ENCODE measurements at regions not wholly inside any gene's neighbourhood (a gene's known extent, or its start where the extent isn't known, plus 50 kb on each side); places are given as distances from the start of the nearest gene placed in this dataset.
A peak's percentile ranks its signal among the peaks of the same experiment; 100 is the strongest.

- H3K27ac ChIP-seq (ENCODE audit: low read depth, low read length), result no peak overlapping the region
- H3K9ac ChIP-seq (ENCODE audit: low read length), result no peak overlapping the region
- no peaks in the 10 kb centered on the region for H3K4me1 ChIP-seq (ENCODE audit: insufficient read depth, low read length)
- H3K4me3 ChIP-seq (ENCODE audit: low read depth in 1 of 2, low read length in 2 of 2), result no peak overlapping the region
- peaks cover 0 to 6% of the 10 kb centered on the region in 2 donors for H3K27me3 ChIP-seq (ENCODE audit: control insufficient read depth in 1 of 2, insufficient read depth in 2 of 2, low read length in 2 of 2)
- no peaks in the 10 kb centered on the region for H3K36me3 ChIP-seq (ENCODE audit: insufficient read depth, low read length)
- no peaks in the 10 kb centered on the region for H3K9me3 ChIP-seq (ENCODE audit: low read length)
Observed at GRCh38 chr1:204756349-204756748, 70.8 kb upstream of the LRRN2 start.

GRCh38 chr1:204756811-204757210 lies 71.3 kb upstream of the LRRN2 start:
- H3K27ac ChIP-seq (ENCODE audit: low read depth, low read length), result no peak overlapping the region
- H3K4me1 ChIP-seq (ENCODE audit: insufficient read depth, low read length), result no peaks in the 10 kb centered on the region
- H3K27me3 ChIP-seq (ENCODE audit: control insufficient read depth in 1 of 2, insufficient read depth in 2 of 2, low read length in 2 of 2), result peaks cover 0 to 6% of the 10 kb centered on the region in 2 donors
- no peaks in the 10 kb centered on the region for H3K9me3 ChIP-seq (ENCODE audit: low read length)
- H3K4me3 ChIP-seq (ENCODE audit: low read depth in 1 of 2, low read length in 2 of 2), result no peak overlapping the region
- H3K9ac ChIP-seq (ENCODE audit: low read length), result no peak overlapping the region
- H3K36me3 ChIP-seq (ENCODE audit: insufficient read depth, low read length), result no peaks in the 10 kb centered on the region

- no peak overlapping the region for H3K9ac ChIP-seq (ENCODE audit: low read length)
- no peak overlapping the region for H3K27ac ChIP-seq (ENCODE audit: low read depth, low read length)
- no peaks in the 10 kb centered on the region for H3K36me3 ChIP-seq (ENCODE audit: insufficient read depth, low read length)
- H3K4me3 ChIP-seq (ENCODE audit: low read depth in 1 of 2, low read length in 2 of 2), result no peak overlapping the region
- H3K9me3 ChIP-seq (ENCODE audit: low read length), result no peaks in the 10 kb centered on the region
- H3K27me3 ChIP-seq (ENCODE audit: control insufficient read depth in 1 of 2, insufficient read depth in 2 of 2, low read length in 2 of 2), result no peaks in the 10 kb centered on the region
- peaks cover 3% of the 10 kb centered on the region for H3K4me1 ChIP-seq (ENCODE audit: insufficient read depth, low read length)
Observed at GRCh38 chr1:204758601-204759000, 73.1 kb upstream of the LRRN2 start.

- H3K9me3 ChIP-seq (ENCODE audit: low read length), result no peaks in the 10 kb centered on the region
- no peak overlapping the region for H3K4me3 ChIP-seq (ENCODE audit: low read depth in 1 of 2, low read length in 2 of 2)
- no peaks in the 10 kb centered on the region for H3K36me3 ChIP-seq (ENCODE audit: insufficient read depth, low read length)
- no peak overlapping the region for H3K9ac ChIP-seq (ENCODE audit: low read length)
- peaks cover 10% of the 10 kb centered on the region for H3K4me1 ChIP-seq (ENCODE audit: insufficient read depth, low read length)
- no peaks in the 10 kb centered on the region for H3K27me3 ChIP-seq (ENCODE audit: control insufficient read depth in 1 of 2, insufficient read depth in 2 of 2, low read length in 2 of 2)
- no peak overlapping the region for H3K27ac ChIP-seq (ENCODE audit: low read depth, low read length)
Observed at GRCh38 chr1:204760350-204760749, 74.8 kb upstream of the LRRN2 start.

GRCh38 chr1:204760757-204761156 lies 75.2 kb upstream of the LRRN2 start:
- Histone ChIP-seq H3K9me3 (ENCODE audit: low read length) (no peaks in the 10 kb centered on the region), H3K27me3 (ENCODE audit: control insufficient read depth in 1 of 2, insufficient read depth in 2 of 2, low read length in 2 of 2) (no peaks in the 10 kb centered on the region), H3K4me1 (ENCODE audit: insufficient read depth, low read length) (peaks cover 10% of the 10 kb centered on the region), H3K36me3 (ENCODE audit: insufficient read depth, low read length) (no peaks in the 10 kb centered on the region), H3K4me3 (ENCODE audit: low read depth in 1 of 2, low read length in 2 of 2) (no peak overlapping the region), H3K27ac (ENCODE audit: low read depth, low read length) (no peak overlapping the region), H3K9ac (ENCODE audit: low read length) (no peak overlapping the region)

GRCh38 chr1:204763773-204764427 lies 78.4 kb upstream of the LRRN2 start:
- Histone ChIP-seq H3K9ac (ENCODE audit: low read length) (no peak overlapping the region), H3K27me3 (ENCODE audit: control insufficient read depth in 1 of 2, insufficient read depth in 2 of 2, low read length in 2 of 2) (no peaks in the 10 kb centered on the region), H3K4me3 (ENCODE audit: low read depth in 1 of 2, low read length in 2 of 2) (no peak overlapping the region), H3K9me3 (ENCODE audit: low read length) (no peaks in the 10 kb centered on the region), H3K27ac (ENCODE audit: low read depth, low read length) (peak overlapping the region; percentile 16), H3K36me3 (ENCODE audit: insufficient read depth, low read length) (no peaks in the 10 kb centered on the region), H3K4me1 (ENCODE audit: insufficient read depth, low read length) (peaks cover 10% of the 10 kb centered on the region)

- H3K4me3 ChIP-seq (ENCODE audit: low read depth in 1 of 2, low read length in 2 of 2), result no peak overlapping the region
- no peak overlapping the region for H3K9ac ChIP-seq (ENCODE audit: low read length)
- H3K36me3 ChIP-seq (ENCODE audit: insufficient read depth, low read length), result no peaks in the 10 kb centered on the region
- no peak overlapping the region for H3K27ac ChIP-seq (ENCODE audit: low read depth, low read length)
- H3K9me3 ChIP-seq (ENCODE audit: low read length), result no peaks in the 10 kb centered on the region
- no peaks in the 10 kb centered on the region for H3K27me3 ChIP-seq (ENCODE audit: control insufficient read depth in 1 of 2, insufficient read depth in 2 of 2, low read length in 2 of 2)
- H3K4me1 ChIP-seq (ENCODE audit: insufficient read depth, low read length), result no peaks in the 10 kb centered on the region
Observed at GRCh38 chr1:204769997-204770396, 84.5 kb upstream of the LRRN2 start.

- no peak overlapping the region for H3K9ac ChIP-seq (ENCODE audit: low read length)
- H3K4me1 ChIP-seq (ENCODE audit: insufficient read depth, low read length), result no peaks in the 10 kb centered on the region
- H3K4me3 ChIP-seq (ENCODE audit: low read depth in 1 of 2, low read length in 2 of 2), result no peak overlapping the region
- no peak overlapping the region for H3K27ac ChIP-seq (ENCODE audit: low read depth, low read length)
- H3K36me3 ChIP-seq (ENCODE audit: insufficient read depth, low read length), result no peaks in the 10 kb centered on the region
- H3K27me3 ChIP-seq (ENCODE audit: control insufficient read depth in 1 of 2, insufficient read depth in 2 of 2, low read length in 2 of 2), result no peaks in the 10 kb centered on the region
- H3K9me3 ChIP-seq (ENCODE audit: low read length), result no peaks in the 10 kb centered on the region
Observed at GRCh38 chr1:204771358-204771757, 85.8 kb upstream of the LRRN2 start.

GRCh38 chr1:204773246-204773645 lies 87.7 kb upstream of the LRRN2 start:
- Histone ChIP-seq H3K27ac (ENCODE audit: low read depth, low read length) (no peak overlapping the region), H3K36me3 (ENCODE audit: insufficient read depth, low read length) (no peaks in the 10 kb centered on the region), H3K9ac (ENCODE audit: low read length) (no peak overlapping the region), H3K9me3 (ENCODE audit: low read length) (no peaks in the 10 kb centered on the region), H3K4me3 (ENCODE audit: low read depth in 1 of 2, low read length in 2 of 2) (no peak overlapping the region), H3K4me1 (ENCODE audit: insufficient read depth, low read length) (no peaks in the 10 kb centered on the region), H3K27me3 (ENCODE audit: control insufficient read depth in 1 of 2, insufficient read depth in 2 of 2, low read length in 2 of 2) (no peaks in the 10 kb centered on the region)

- Histone ChIP-seq H3K27me3 (ENCODE audit: control insufficient read depth in 1 of 2, insufficient read depth in 2 of 2, low read length in 2 of 2) (no peaks in the 10 kb centered on the region), H3K9me3 (ENCODE audit: low read length) (no peaks in the 10 kb centered on the region), H3K36me3 (ENCODE audit: insufficient read depth, low read length) (no peaks in the 10 kb centered on the region), H3K27ac (ENCODE audit: low read depth, low read length) (no peak overlapping the region), H3K4me1 (ENCODE audit: insufficient read depth, low read length) (no peaks in the 10 kb centered on the region), H3K9ac (ENCODE audit: low read length) (no peak overlapping the region), H3K4me3 (ENCODE audit: low read depth in 1 of 2, low read length in 2 of 2) (no peak overlapping the region)
Observed at GRCh38 chr1:204775546-204775945, 90.0 kb upstream of the LRRN2 start.

- Histone ChIP-seq H3K27me3 (ENCODE audit: control insufficient read depth in 1 of 2, insufficient read depth in 2 of 2, low read length in 2 of 2) (no peaks in the 10 kb centered on the region), H3K9ac (ENCODE audit: low read length) (no peak overlapping the region), H3K9me3 (ENCODE audit: low read length) (no peaks in the 10 kb centered on the region), H3K4me3 (ENCODE audit: low read depth in 1 of 2, low read length in 2 of 2) (no peak overlapping the region), H3K4me1 (ENCODE audit: insufficient read depth, low read length) (no peaks in the 10 kb centered on the region), H3K36me3 (ENCODE audit: insufficient read depth, low read length) (no peaks in the 10 kb centered on the region), H3K27ac (ENCODE audit: low read depth, low read length) (no peak overlapping the region)
Observed at GRCh38 chr1:204777591-204777990, 92.1 kb upstream of the LRRN2 start.

- Histone ChIP-seq H3K4me1 (ENCODE audit: insufficient read depth, low read length) (no peaks in the 10 kb centered on the region), H3K9me3 (ENCODE audit: low read length) (no peaks in the 10 kb centered on the region), H3K27ac (ENCODE audit: low read depth, low read length) (no peak overlapping the region), H3K4me3 (ENCODE audit: low read depth in 1 of 2, low read length in 2 of 2) (no peak overlapping the region), H3K9ac (ENCODE audit: low read length) (no peak overlapping the region), H3K27me3 (ENCODE audit: control insufficient read depth in 1 of 2, insufficient read depth in 2 of 2, low read length in 2 of 2) (no peaks in the 10 kb centered on the region), H3K36me3 (ENCODE audit: insufficient read depth, low read length) (no peaks in the 10 kb centered on the region)
Observed at GRCh38 chr1:204780630-204781029, 90.0 kb upstream of the NFASC start.

Measured in muscle layer of colon (tissue), 2 donors.